ENCODE measurements at regions not wholly inside any gene's neighbourhood (a gene's known extent, or its start where the extent isn't known, plus 50 kb on each side); places are given as distances from the start of the nearest gene placed in this dataset.

DNA sequence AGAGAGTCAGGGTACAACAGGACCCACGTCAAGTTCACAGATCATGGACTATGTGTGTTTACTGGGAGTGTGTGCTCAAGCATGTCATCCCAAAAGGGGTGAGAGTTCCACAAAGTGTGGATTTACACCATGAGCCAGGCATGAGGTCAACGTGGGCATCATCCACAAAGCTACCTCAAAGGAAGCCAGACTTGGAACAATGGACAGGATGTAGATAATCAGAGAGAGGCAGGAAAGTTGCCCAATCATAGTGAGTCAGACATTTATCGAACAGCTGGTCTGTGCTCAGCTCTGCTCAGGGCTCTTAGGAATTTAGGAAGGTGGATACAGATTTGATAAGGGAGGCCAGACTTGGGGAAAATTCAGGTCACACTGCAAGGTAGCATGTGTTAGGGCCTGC lies 317.2 kb upstream of the CDYL start:
- Histone ChIP-seq H3K27ac (ENCODE audit: low read length, poor library complexity, severe bottlenecking) (no peak overlapping the region), H2BK5ac (ENCODE audit: low read depth, low read length, poor library complexity, severe bottlenecking) (no peak overlapping the region), H2AFZ (ENCODE audit: low read depth, low read length) (no peak overlapping the region), H4K91ac (ENCODE audit: low read length) (peak overlapping the region; percentile 70), H3K4me2 (ENCODE audit: low read length, poor library complexity, severe bottlenecking) (no peak overlapping the region), H4K8ac (ENCODE audit: low read length) (peak overlapping the region; percentile 31), H2BK15ac (ENCODE audit: low read depth, poor library complexity, severe bottlenecking) (no peak overlapping the region), H2BK120ac (ENCODE audit: low read depth, low read length) (no peak overlapping the region), H3K27me3 (ENCODE audit: control insufficient read depth in 1 of 2, insufficient read depth in 1 of 2, low read length in 2 of 2) (no peaks in the 10 kb centered on the region), H3K23ac (ENCODE audit: low read length in 2 of 2) (no peak overlapping the region), H3K9me3 (ENCODE audit: control insufficient read depth, low read length) (no peaks in the 10 kb centered on the region), H3K9ac (ENCODE audit: low read length) (no peak overlapping the region), H3K36me3 (ENCODE audit: control insufficient read depth in 1 of 2, insufficient read depth in 2 of 2, low read depth in 1 of 2, low read length in 2 of 2) (no peaks in the 10 kb centered on the region), H3K4ac (ENCODE audit: low read depth in 1 of 2, low read length in 2 of 2) (peak overlapping the region in 1 of 2 experiments; percentile 57), H3K18ac (ENCODE audit: low read depth in 1 of 2, low read length in 2 of 2) (peak overlapping the region; percentile 14 to 55), H2BK12ac (ENCODE audit: low read length in 2 of 2) (peak overlapping the region in 1 of 2 experiments; percentile 84), H3K4me3 (ENCODE audit: insufficient read depth in 1 of 2, low read depth in 1 of 2, low read length in 2 of 2) (no peak overlapping the region), H3K79me1 (replicated peaks; ENCODE audit: low read length, poor library complexity, severe bottlenecking) (no peaks in the 10 kb centered on the region), H3K14ac (ENCODE audit: low read length in 2 of 2) (no peak overlapping the region), H2AK5ac (ENCODE audit: low read length, severe bottlenecking) (no peak overlapping the region), H3K4me1 (ENCODE audit: control insufficient read depth, insufficient read depth, low read depth, low read length) (no peaks in the 10 kb centered on the region)
- 57% methylated on average over 3 of the region's 3 CpGs for WGBS
- DNase-seq = peak; percentile 64

DNA sequence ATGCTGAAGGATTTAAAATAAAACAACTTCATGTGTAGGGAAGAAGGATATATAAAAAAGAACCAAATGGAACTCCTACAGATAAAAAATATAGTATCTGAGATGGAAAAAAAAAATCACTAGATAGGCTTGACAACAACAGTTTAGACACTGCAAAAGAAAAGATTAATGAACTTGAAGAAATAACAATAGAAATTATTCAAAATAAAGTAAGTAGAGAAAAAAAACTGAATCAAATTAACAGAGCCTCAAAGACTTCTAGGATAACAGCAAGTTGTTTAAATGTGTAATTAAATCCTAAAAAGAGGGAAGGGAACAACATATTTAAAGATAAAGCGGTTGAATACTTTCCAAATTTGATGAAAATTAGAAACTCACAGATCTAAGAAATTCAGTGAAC lies 316.3 kb upstream of the ECI2 start:
- no peak overlapping the region for H4K91ac ChIP-seq (ENCODE audit: low read length)
- no peak for DNase-seq
- no peak overlapping the region for H2AFZ ChIP-seq (ENCODE audit: low read depth, low read length)
- H3K4me2 ChIP-seq (ENCODE audit: low read length, poor library complexity, severe bottlenecking) = no peak overlapping the region
- no peaks in the 10 kb centered on the region for H3K36me3 ChIP-seq (ENCODE audit: control insufficient read depth in 1 of 2, insufficient read depth in 2 of 2, low read depth in 1 of 2, low read length in 2 of 2)
- no peaks in the 10 kb centered on the region for H3K4me1 ChIP-seq (ENCODE audit: control insufficient read depth, insufficient read depth, low read depth, low read length)
- H2AK5ac ChIP-seq (ENCODE audit: low read length, severe bottlenecking) = no peak overlapping the region
- H2BK12ac ChIP-seq (ENCODE audit: low read length in 2 of 2) = no peak overlapping the region
- peaks cover 20% of the 10 kb centered on the region for H3K9me3 ChIP-seq (ENCODE audit: control insufficient read depth, low read length)
- H3K18ac ChIP-seq (ENCODE audit: low read depth in 1 of 2, low read length in 2 of 2) = no peak overlapping the region
- H3K27me3 ChIP-seq (ENCODE audit: control insufficient read depth in 1 of 2, insufficient read depth in 1 of 2, low read length in 2 of 2) = peaks cover 0 to 3% of the 10 kb centered on the region in 2 experiments
- H2BK5ac ChIP-seq (ENCODE audit: low read depth, low read length, poor library complexity, severe bottlenecking) = no peak overlapping the region
- H2BK15ac ChIP-seq (ENCODE audit: low read depth, poor library complexity, severe bottlenecking) = no peak overlapping the region
- no peak overlapping the region for H3K4ac ChIP-seq (ENCODE audit: low read depth in 1 of 2, low read length in 2 of 2)
- WGBS = 78% methylated on average over 1 of the region's 1 CpG
- no peak overlapping the region for H3K23ac ChIP-seq (ENCODE audit: low read length in 2 of 2)
- no peak overlapping the region for H4K8ac ChIP-seq (ENCODE audit: low read length)
- no peak overlapping the region for H2BK120ac ChIP-seq (ENCODE audit: low read depth, low read length)
- no peak overlapping the region for H3K4me3 ChIP-seq (ENCODE audit: insufficient read depth in 1 of 2, low read depth in 1 of 2, low read length in 2 of 2)
- H3K79me1 ChIP-seq (replicated peaks; ENCODE audit: low read length, poor library complexity, severe bottlenecking) = no peaks in the 10 kb centered on the region
- H3K9ac ChIP-seq (ENCODE audit: low read length) = no peak overlapping the region
- H3K27ac ChIP-seq (ENCODE audit: low read length, poor library complexity, severe bottlenecking) = no peak overlapping the region
- no peak overlapping the region for H3K14ac ChIP-seq (ENCODE audit: low read length in 2 of 2)

DNA sequence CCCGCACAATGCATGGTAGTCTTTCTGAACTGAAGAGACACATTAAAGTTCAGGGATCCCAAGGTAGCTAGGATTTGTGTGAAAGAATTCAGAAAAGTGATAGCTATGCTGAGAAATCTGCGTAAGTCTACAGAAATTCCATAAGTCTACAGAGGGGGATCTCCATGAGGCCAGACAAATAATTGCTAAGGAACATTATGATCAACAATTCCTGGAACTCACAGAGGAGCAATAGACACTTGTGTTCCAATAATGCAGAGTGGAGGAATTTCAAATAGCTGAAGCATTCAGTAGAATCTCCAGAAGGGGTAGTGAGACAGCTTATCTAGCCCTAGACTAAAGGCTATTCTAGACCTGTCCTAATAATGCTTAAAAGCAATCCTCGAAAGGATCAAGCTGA lies 315.7 kb upstream of the ECI2 start:
- WGBS = 93% methylated on average over 3 of the region's 3 CpGs
- DNase-seq = no peak
- H3K9ac ChIP-seq (ENCODE audit: low read length) = no peak overlapping the region
- no peak overlapping the region for H2BK120ac ChIP-seq (ENCODE audit: low read depth, low read length)
- no peak overlapping the region for H4K8ac ChIP-seq (ENCODE audit: low read length)
- H2BK15ac ChIP-seq (ENCODE audit: low read depth, poor library complexity, severe bottlenecking) = no peak overlapping the region
- peaks cover 20% of the 10 kb centered on the region for H3K9me3 ChIP-seq (ENCODE audit: control insufficient read depth, low read length)
- H2AK5ac ChIP-seq (ENCODE audit: low read length, severe bottlenecking) = no peak overlapping the region
- H3K18ac ChIP-seq (ENCODE audit: low read depth in 1 of 2, low read length in 2 of 2) = no peak overlapping the region
- H3K27ac ChIP-seq (ENCODE audit: low read length, poor library complexity, severe bottlenecking) = no peak overlapping the region
- H3K4me1 ChIP-seq (ENCODE audit: control insufficient read depth, insufficient read depth, low read depth, low read length) = no peaks in the 10 kb centered on the region
- H3K4me3 ChIP-seq (ENCODE audit: insufficient read depth in 1 of 2, low read depth in 1 of 2, low read length in 2 of 2) = no peak overlapping the region
- no peak overlapping the region for H3K4me2 ChIP-seq (ENCODE audit: low read length, poor library complexity, severe bottlenecking)
- H3K79me1 ChIP-seq (replicated peaks; ENCODE audit: low read length, poor library complexity, severe bottlenecking) = no peaks in the 10 kb centered on the region
- H2AFZ ChIP-seq (ENCODE audit: low read depth, low read length) = no peak overlapping the region
- H3K4ac ChIP-seq (ENCODE audit: low read depth in 1 of 2, low read length in 2 of 2) = no peak overlapping the region
- no peak overlapping the region for H4K91ac ChIP-seq (ENCODE audit: low read length)
- H3K14ac ChIP-seq (ENCODE audit: low read length in 2 of 2) = no peak overlapping the region
- peaks cover 0 to 3% of the 10 kb centered on the region in 2 experiments for H3K27me3 ChIP-seq (ENCODE audit: control insufficient read depth in 1 of 2, insufficient read depth in 1 of 2, low read length in 2 of 2)
- H3K23ac ChIP-seq (ENCODE audit: low read length in 2 of 2) = no peak overlapping the region
- no peak overlapping the region for H2BK12ac ChIP-seq (ENCODE audit: low read length in 2 of 2)
- H3K36me3 ChIP-seq (ENCODE audit: control insufficient read depth in 1 of 2, insufficient read depth in 2 of 2, low read depth in 1 of 2, low read length in 2 of 2) = no peaks in the 10 kb centered on the region
- H2BK5ac ChIP-seq (ENCODE audit: low read depth, low read length, poor library complexity, severe bottlenecking) = no peak overlapping the region

DNA sequence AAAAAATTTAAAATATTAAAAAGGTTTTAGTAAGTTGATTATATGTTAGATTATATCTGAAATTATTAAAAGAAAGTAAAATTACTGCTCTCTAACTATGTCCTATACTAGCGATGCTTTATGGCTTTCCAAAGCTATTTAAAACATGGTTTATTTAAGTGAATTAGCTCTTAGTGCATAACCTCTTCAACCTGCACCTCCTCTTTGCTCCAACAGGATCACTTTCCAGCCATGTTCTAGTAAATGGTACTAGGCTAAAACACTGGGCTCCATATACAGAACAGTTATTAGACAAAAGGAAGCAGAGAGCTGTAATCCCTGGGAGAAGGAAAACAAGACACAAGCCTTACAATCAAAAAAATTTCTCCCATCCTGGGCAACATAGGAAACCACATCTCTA lies 314.9 kb upstream of the ECI2 start:
- Histone ChIP-seq H3K4me1 (ENCODE audit: control insufficient read depth, insufficient read depth, low read depth, low read length) (no peaks in the 10 kb centered on the region), H3K27me3 (ENCODE audit: control insufficient read depth in 1 of 2, insufficient read depth in 1 of 2, low read length in 2 of 2) (peaks cover 0 to 3% of the 10 kb centered on the region in 2 experiments), H3K4ac (ENCODE audit: low read depth in 1 of 2, low read length in 2 of 2) (no peak overlapping the region), H4K8ac (ENCODE audit: low read length) (no peak overlapping the region), H4K91ac (ENCODE audit: low read length) (no peak overlapping the region), H2BK12ac (ENCODE audit: low read length in 2 of 2) (no peak overlapping the region), H2BK120ac (ENCODE audit: low read depth, low read length) (no peak overlapping the region), H3K9ac (ENCODE audit: low read length) (no peak overlapping the region), H2BK5ac (ENCODE audit: low read depth, low read length, poor library complexity, severe bottlenecking) (no peak overlapping the region), H3K4me2 (ENCODE audit: low read length, poor library complexity, severe bottlenecking) (no peak overlapping the region), H3K27ac (ENCODE audit: low read length, poor library complexity, severe bottlenecking) (no peak overlapping the region), H2AFZ (ENCODE audit: low read depth, low read length) (no peak overlapping the region), H2AK5ac (ENCODE audit: low read length, severe bottlenecking) (no peak overlapping the region), H3K18ac (ENCODE audit: low read depth in 1 of 2, low read length in 2 of 2) (no peak overlapping the region), H3K36me3 (ENCODE audit: control insufficient read depth in 1 of 2, insufficient read depth in 2 of 2, low read depth in 1 of 2, low read length in 2 of 2) (no peaks in the 10 kb centered on the region), H3K14ac (ENCODE audit: low read length in 2 of 2) (no peak overlapping the region), H3K23ac (ENCODE audit: low read length in 2 of 2) (no peak overlapping the region), H3K4me3 (ENCODE audit: insufficient read depth in 1 of 2, low read depth in 1 of 2, low read length in 2 of 2) (no peak overlapping the region), H3K9me3 (ENCODE audit: control insufficient read depth, low read length) (peaks cover 20% of the 10 kb centered on the region), H3K79me1 (replicated peaks; ENCODE audit: low read length, poor library complexity, severe bottlenecking) (no peaks in the 10 kb centered on the region), H2BK15ac (ENCODE audit: low read depth, poor library complexity, severe bottlenecking) (no peak overlapping the region)
- DNase-seq = no peak
- no CpG with 5 or more reads among the region's 1 CpG for WGBS

All from mesenchymal stem cell (in vitro differentiated cells and primary cell).